ENCODE measurements at regions not wholly inside any gene's neighbourhood (a gene's known extent, or its start where the extent isn't known, plus 50 kb on each side); places are given as distances from the start of the nearest gene placed in this dataset.

DNA sequence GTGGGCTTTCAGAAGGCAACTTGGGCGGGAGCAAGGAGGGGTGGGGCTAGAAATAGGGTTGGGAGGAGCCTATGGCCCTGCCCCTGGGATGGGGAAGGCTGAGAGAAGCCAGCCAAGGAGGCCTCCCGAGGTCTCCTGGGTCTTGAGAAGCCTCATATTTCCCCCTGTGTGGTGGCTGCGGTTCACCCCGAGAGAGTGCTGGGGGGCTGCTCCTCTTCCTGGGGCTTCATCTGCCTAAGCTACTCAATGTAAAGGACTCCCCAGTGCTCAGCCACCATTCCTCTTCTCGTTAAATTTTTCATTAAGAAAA, 174.3 kb downstream of the SMAD6 start:
- TF ChIP-seq POLR2A (conservative IDR thresholded peaks at IDR 0.05) (no peak), ZNF76 (CRISPR knock-in tag; IDR thresholded peaks at IDR 0.05; ENCODE audit: borderline replicate concordance) (no peak), JUND (IDR thresholded peaks at IDR 0.05; ENCODE audit: borderline replicate concordance, low read depth, low read length) (no peak), JUND (tag; IDR thresholded peaks at IDR 0.05; ENCODE audit: borderline replicate concordance, low read depth, low read length) (no peak), CTCF (IDR thresholded peaks at IDR 0.05 in 2 of 3, conservative IDR thresholded peaks at IDR 0.05 in 1 of 3; ENCODE audit: insufficient read depth in 2 of 3, low read depth in 1 of 3, low read length in 3 of 3) (no peak), SMARCE1 (IDR thresholded peaks at IDR 0.05) (no peak)
- TF ChIP-seq, protein P1, sequence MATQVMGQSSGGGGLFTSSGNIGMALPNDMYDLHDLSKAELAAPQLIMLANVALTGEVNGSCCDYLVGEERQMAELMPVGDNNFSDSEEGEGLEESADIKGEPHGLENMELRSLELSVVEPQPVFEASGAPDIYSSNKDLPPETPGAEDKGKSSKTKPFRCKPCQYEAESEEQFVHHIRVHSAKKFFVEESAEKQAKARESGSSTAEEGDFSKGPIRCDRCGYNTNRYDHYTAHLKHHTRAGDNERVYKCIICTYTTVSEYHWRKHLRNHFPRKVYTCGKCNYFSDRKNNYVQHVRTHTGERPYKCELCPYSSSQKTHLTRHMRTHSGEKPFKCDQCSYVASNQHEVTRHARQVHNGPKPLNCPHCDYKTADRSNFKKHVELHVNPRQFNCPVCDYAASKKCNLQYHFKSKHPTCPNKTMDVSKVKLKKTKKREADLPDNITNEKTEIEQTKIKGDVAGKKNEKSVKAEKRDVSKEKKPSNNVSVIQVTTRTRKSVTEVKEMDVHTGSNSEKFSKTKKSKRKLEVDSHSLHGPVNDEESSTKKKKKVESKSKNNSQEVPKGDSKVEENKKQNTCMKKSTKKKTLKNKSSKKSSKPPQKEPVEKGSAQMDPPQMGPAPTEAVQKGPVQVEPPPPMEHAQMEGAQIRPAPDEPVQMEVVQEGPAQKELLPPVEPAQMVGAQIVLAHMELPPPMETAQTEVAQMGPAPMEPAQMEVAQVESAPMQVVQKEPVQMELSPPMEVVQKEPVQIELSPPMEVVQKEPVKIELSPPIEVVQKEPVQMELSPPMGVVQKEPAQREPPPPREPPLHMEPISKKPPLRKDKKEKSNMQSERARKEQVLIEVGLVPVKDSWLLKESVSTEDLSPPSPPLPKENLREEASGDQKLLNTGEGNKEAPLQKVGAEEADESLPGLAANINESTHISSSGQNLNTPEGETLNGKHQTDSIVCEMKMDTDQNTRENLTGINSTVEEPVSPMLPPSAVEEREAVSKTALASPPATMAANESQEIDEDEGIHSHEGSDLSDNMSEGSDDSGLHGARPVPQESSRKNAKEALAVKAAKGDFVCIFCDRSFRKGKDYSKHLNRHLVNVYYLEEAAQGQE (IDR thresholded peaks at IDR 0.05; ENCODE audit: borderline replicate concordance) = no peak
- TF ChIP-seq, protein P1 (CRISPR knock-in tag; IDR thresholded peaks at IDR 0.05; ENCODE audit: low read depth) = no peak
- TF ChIP-seq, protein P2, sequence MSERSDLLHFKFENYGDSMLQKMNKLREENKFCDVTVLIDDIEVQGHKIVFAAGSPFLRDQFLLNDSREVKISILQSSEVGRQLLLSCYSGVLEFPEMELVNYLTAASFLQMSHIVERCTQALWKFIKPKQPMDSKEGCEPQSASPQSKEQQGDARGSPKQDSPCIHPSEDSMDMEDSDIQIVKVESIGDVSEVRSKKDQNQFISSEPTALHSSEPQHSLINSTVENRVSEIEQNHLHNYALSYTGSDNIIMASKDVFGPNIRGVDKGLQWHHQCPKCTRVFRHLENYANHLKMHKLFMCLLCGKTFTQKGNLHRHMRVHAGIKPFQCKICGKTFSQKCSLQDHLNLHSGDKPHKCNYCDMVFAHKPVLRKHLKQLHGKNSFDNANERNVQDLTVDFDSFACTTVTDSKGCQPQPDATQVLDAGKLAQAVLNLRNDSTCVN (CRISPR knock-in tag; IDR thresholded peaks at IDR 0.05) = no peak
